GM23338 (cell line): ENCODE measurements at regions not wholly inside any gene's neighbourhood (a gene's known extent, or its start where the extent isn't known, plus 50 kb on each side); places are given as distances from the start of the nearest gene placed in this dataset.

Experiments used
- ATAC-seq: fragments of 200-7000 bp; cut with Tn5 transposase; 3 replicates; pipeline ENCODE4 v1.9.1; 2020
- DNase-seq: peaks from one replicate; pipeline ENCODE4 v3.0.0-alpha.2; 2015; ENCODE audit warnings: low spot score
- H2AFZ ChIP-seq: fragments of 200-600 bp; sonication (generic); 2 replicates; pipeline ENCODE4 v1.8.0; 2016; ENCODE audit warnings: antibody characterized with exemption, mild to moderate bottlenecking, moderate library complexity
- H3F3A ChIP-seq: fragments of 200-600 bp; sonication (generic); replicated peaks from 2 replicates; pipeline ENCODE4 v1.8.0; 2017; ENCODE audit warnings: antibody characterized with exemption, mixed run types, low read depth
- H3K27ac ChIP-seq: fragments of 200-600 bp; sonication (generic); 2 replicates; pipeline ENCODE4 v1.6.1; 2016; ENCODE audit warnings: low read depth
- H3K27me3 ChIP-seq: fragments of 200-600 bp; sonication (generic); 2 replicates; pipeline ENCODE4 v1.8.0; 2016; ENCODE audit warnings: mild to moderate bottlenecking, mixed run types, moderate library complexity; ENCODE audit not compliant: insufficient read depth
- H3K36me3 ChIP-seq: fragments of 200-600 bp; sonication (generic); 2 replicates; pipeline ENCODE4 v1.8.0; 2016; ENCODE audit warnings: mild to moderate bottlenecking; ENCODE audit not compliant: insufficient read depth
- H3K4me1 ChIP-seq: fragments of 200-600 bp; sonication (generic); 2 replicates; pipeline ENCODE4 v1.8.0; 2016; ENCODE audit warnings: mild to moderate bottlenecking, moderate library complexity; ENCODE audit not compliant: insufficient read depth
- H3K4me2 ChIP-seq: fragments of 200-600 bp; sonication (generic); 2 replicates; pipeline ENCODE4 v1.7.1; 2017; ENCODE audit warnings: mixed run types
- H3K4me3 ChIP-seq: fragments of 200-600 bp; sonication (generic); 2 replicates; pipeline ENCODE4 v1.6.1; 2016; ENCODE audit warnings: mixed run types
- H3K79me2 ChIP-seq: fragments of 200-600 bp; sonication (generic); replicated peaks from 2 replicates; pipeline ENCODE4 v1.8.0; 2017; ENCODE audit warnings: mild to moderate bottlenecking; ENCODE audit not compliant: insufficient read depth
- H3K9me2 ChIP-seq: fragments of 200-600 bp; sonication (generic); 2 replicates; pipeline ENCODE4 v1.8.0; 2017; ENCODE audit not compliant: insufficient read depth
- H4K20me1 ChIP-seq: fragments of 200-600 bp; sonication (generic); replicated peaks from 2 replicates; pipeline ENCODE4 v1.8.0; 2017; ENCODE audit warnings: mild to moderate bottlenecking; ENCODE audit not compliant: insufficient read depth
- H3K27ac Mint-ChIP-seq: 2 replicates; pipeline ENCODE4 v1.8.0; 2020; ENCODE audit warnings: inconsistent platforms, mild to moderate bottlenecking, moderate library complexity, mixed read lengths
- H3K27me3 Mint-ChIP-seq: 3 replicates; pipeline ENCODE4 v1.8.0; 2022; ENCODE audit warnings: low read depth, mild to moderate bottlenecking, moderate library complexity, mixed read lengths, inconsistent platforms; ENCODE audit not compliant: insufficient read depth, poor library complexity
- H3K36me3 Mint-ChIP-seq: 3 replicates; pipeline ENCODE4 v1.8.0; 2021; ENCODE audit warnings: low read depth, mild to moderate bottlenecking, inconsistent platforms, moderate library complexity, mixed read lengths
- H3K4me1 Mint-ChIP-seq: 3 replicates; pipeline ENCODE4 v1.8.0; 2020; ENCODE audit warnings: mild to moderate bottlenecking, inconsistent platforms, mixed read lengths
- H3K4me3 Mint-ChIP-seq: 3 replicates; pipeline ENCODE4 v1.8.0; 2021; ENCODE audit warnings: moderate library complexity, mild to moderate bottlenecking, inconsistent platforms, mixed read lengths
- H3K9me3 Mint-ChIP-seq: 3 replicates; pipeline ENCODE4 v1.8.0; 2020; ENCODE audit warnings: moderate library complexity, mild to moderate bottlenecking, inconsistent platforms, mixed read lengths
- CTCF ChIP-seq, 2 experiments: fragments of 200-600 bp in 1 of 2; sonication (generic) in 1 of 2; conservative IDR thresholded peaks; 2 replicates each; pipeline versions ENCODE4 v1.5.1 to v1.6.1; 2016 to 2017; ENCODE audit warnings: antibody characterized with exemption in 2 of 2, low read depth in 2 of 2, mild to moderate bottlenecking in 2 of 2, moderate library complexity in 1 of 2
- ETS1 ChIP-seq: IDR thresholded peaks from 2 replicates; pipeline ENCODE4 v1.6.1; 2016; ENCODE audit warnings: antibody characterized with exemption
- EZH2 ChIP-seq: fragments of 200-600 bp; sonication (generic); IDR thresholded peaks from one replicate; pipeline ENCODE4 v1.8.0; 2017; ENCODE audit warnings: antibody characterized with exemption, mild to moderate bottlenecking, low read depth; ENCODE audit not compliant: unreplicated experiment
- EZH2phosphoT487 ChIP-seq: fragments of 200-600 bp; sonication (generic); IDR thresholded peaks from one replicate; pipeline ENCODE4 v1.8.1; 2018; ENCODE audit warnings: antibody characterized with exemption; ENCODE audit not compliant: unreplicated experiment
- JUNB ChIP-seq: IDR thresholded peaks from one replicate; pipeline ENCODE4 v1.6.1; 2016; ENCODE audit warnings: antibody characterized with exemption; ENCODE audit not compliant: unreplicated experiment
- REST ChIP-seq: IDR thresholded peaks from one replicate; pipeline ENCODE4 v1.6.1; 2018; ENCODE audit warnings: antibody characterized with exemption; ENCODE audit not compliant: unreplicated experiment
- STAT1 ChIP-seq: IDR thresholded peaks from one replicate; pipeline ENCODE4 v1.6.1; 2016; ENCODE audit warnings: antibody characterized with exemption; ENCODE audit not compliant: unreplicated experiment
- ZNF331 ChIP-seq: fragments of 250-450 bp; sonication (Bioruptor Pico); IDR thresholded peaks from 2 replicates; pipeline ENCODE4 v1.5.0; 2020; ENCODE audit warnings: low read depth, mild to moderate bottlenecking, moderate library complexity
- ZNF462 ChIP-seq: fragments of 250-450 bp; sonication (Bioruptor Pico); IDR thresholded peaks from 2 replicates; pipeline ENCODE4 v1.5.0; 2020; ENCODE audit warnings: mild to moderate bottlenecking, moderate library complexity

GRCh38 chr12:63323942-63324341 is 172.9 kb upstream of the AVPR1A start:
- Mint-ChIP-seq H3K4me1 (no peaks in the 10 kb centered on the region), H3K36me3 (no peaks in the 10 kb centered on the region), H3K9me3 (no peaks in the 10 kb centered on the region), H3K27me3 (no peaks in the 10 kb centered on the region), H3K4me3 (no peak overlapping the region), H3K27ac (no peak overlapping the region)
- H3K27me3 ChIP-seq, result no peaks in the 10 kb centered on the region
- H3K36me3 ChIP-seq, result no peaks in the 10 kb centered on the region
- no peaks in the 10 kb centered on the region for H3F3A ChIP-seq
- no peaks in the 10 kb centered on the region for H3K9me2 ChIP-seq
- no peak for DNase-seq
- H2AFZ ChIP-seq, result no peak overlapping the region
- no peaks in the 10 kb centered on the region for H3K4me1 ChIP-seq
- no peak overlapping the region for H3K4me3 ChIP-seq
- H4K20me1 ChIP-seq, result no peaks in the 10 kb centered on the region
- H3K27ac ChIP-seq, result no peak overlapping the region
- H3K79me2 ChIP-seq, result no peaks in the 10 kb centered on the region
- ATAC-seq, result no peak
- TF ChIP-seq ZNF331 (CRISPR knock-in tag) (no peak), ETS1 (no peak), EZH2phosphoT487 (no peak), ZNF462 (CRISPR knock-in tag) (no peak), STAT1 (no peak)
- no peak overlapping the region for H3K4me2 ChIP-seq

GRCh38 chr12:63321373-63321772 is 170.4 kb upstream of the AVPR1A start:
- no peaks in the 10 kb centered on the region for H3K79me2 ChIP-seq
- no peaks in the 10 kb centered on the region for H3K9me2 ChIP-seq
- H4K20me1 ChIP-seq, result no peaks in the 10 kb centered on the region
- H3K27ac Mint-ChIP-seq, result no peak overlapping the region
- H3K4me1 ChIP-seq, result no peaks in the 10 kb centered on the region
- no peak overlapping the region for H3K27ac ChIP-seq
- H3K36me3 Mint-ChIP-seq, result no peaks in the 10 kb centered on the region
- H3K4me1 Mint-ChIP-seq, result peaks cover 3% of the 10 kb centered on the region; the same call in 1 of the 3 replicates
- ATAC-seq (no peak), DNase-seq (no peak)
- H3K4me3 Mint-ChIP-seq, result no peak overlapping the region
- no peaks in the 10 kb centered on the region for H3K9me3 Mint-ChIP-seq
- H3K4me2 ChIP-seq, result no peak overlapping the region
- H3K27me3 ChIP-seq, result no peaks in the 10 kb centered on the region
- no peaks in the 10 kb centered on the region for H3K36me3 ChIP-seq
- H3F3A ChIP-seq, result no peaks in the 10 kb centered on the region
- no peak overlapping the region for H2AFZ ChIP-seq
- H3K27me3 Mint-ChIP-seq, result peaks cover 3% of the 10 kb centered on the region
- H3K4me3 ChIP-seq, result no peak overlapping the region
- TF ChIP-seq CTCF (conservative IDR thresholded peaks at IDR 0.05; ENCODE audit: low read depth in 2 of 2) (no peak), REST (no peak), EZH2 (no peak), EZH2phosphoT487 (no peak), JUNB (no peak)
